A673 (cell line): ENCODE measurements at regions not wholly inside any gene's neighbourhood (a gene's known extent, or its start where the extent isn't known, plus 50 kb on each side); places are given as distances from the start of the nearest gene placed in this dataset.

Source experiments
- CTCF ChIP-seq: fragments of 300-800, 200-600 bp; sonication (generic); conservative IDR thresholded peaks from 2 replicates; pipeline ENCODE4 v1.5.1; 2017; ENCODE audit warnings: low read depth, mild to moderate bottlenecking, antibody characterized with exemption, low read length, moderate library complexity, mixed read lengths
- EZH2 ChIP-seq: fragments of 200-600 bp; sonication (generic); IDR thresholded peaks from 2 replicates; pipeline ENCODE4 v1.6.1; 2017; ENCODE audit warnings: borderline replicate concordance, low read depth, mild to moderate bottlenecking, mixed read lengths, antibody characterized with exemption, low read length; ENCODE audit not compliant: poor library complexity, severe bottlenecking

- TF ChIP-seq EZH2 (no peak), CTCF (no peak)
Observed at GRCh38 chr14:31977001-31977556, 100.0 kb upstream of the ARHGAP5 start.
